HG03457 (cell line): ENCODE measurements at regions not wholly inside any gene's neighbourhood (a gene's known extent, or its start where the extent isn't known, plus 50 kb on each side); places are given as distances from the start of the nearest gene placed in this dataset.
"Not testable (repeated sequence)": the region's sequence is repeated elsewhere in the genome, so short reads cannot be mapped to it uniquely, and the experiment has no call there.

Source experiments
- ATAC-seq: cut with Tn5 transposase; IDR thresholded peaks from one replicate; pipeline ENCODE4 v1.9.1; 2021; ENCODE audit warnings: moderate number of reproducible peaks; ENCODE audit not compliant: unreplicated experiment

- no peak for ATAC-seq
Measured at GRCh38 chr6:115814907-115815306, 245.8 kb downstream of the FRK start.

- ATAC-seq, result no peak
Measured at GRCh38 chr6:115811541-115811940, 249.2 kb downstream of the FRK start.

GRCh38 chr6:115798229-115798628 lies 262.5 kb downstream of the FRK start:
- no peak for ATAC-seq

- ATAC-seq, result no peak
Measured at GRCh38 chr6:115796829-115797228, 263.9 kb downstream of the FRK start.

GRCh38 chr6:115796061-115796460 lies 264.6 kb downstream of the FRK start:
- ATAC-seq, result no peak

GRCh38 chr6:115783402-115784061 lies 277.2 kb downstream of the FRK start:
- no peak for ATAC-seq

GRCh38 chr6:115782612-115783011 lies 278.1 kb downstream of the FRK start:
- no peak for ATAC-seq

- no peak for ATAC-seq
Measured at GRCh38 chr6:115773741-115774140, 286.9 kb downstream of the FRK start.

- ATAC-seq, result no peak
Measured at GRCh38 chr6:115770851-115771250, 289.8 kb downstream of the FRK start.

- ATAC-seq, result no peak
Measured at GRCh38 chr6:115768500-115768899, 292.2 kb downstream of the FRK start.

- no peak for ATAC-seq
Measured at GRCh38 chr6:115767931-115768330, 292.8 kb downstream of the FRK start.

GRCh38 chr6:115766745-115767462 lies 293.8 kb downstream of the FRK start:
- no peak for ATAC-seq

GRCh38 chr6:115765966-115766365 lies 294.7 kb downstream of the FRK start:
- no peak for ATAC-seq

GRCh38 chr6:115759051-115759450 lies 301.6 kb downstream of the FRK start:
- ATAC-seq, result no peak

GRCh38 chr6:115753446-115753845 lies 307.2 kb downstream of the FRK start:
- ATAC-seq, result no peak

- ATAC-seq, result no peak
Measured at GRCh38 chr6:115750946-115751345, 309.7 kb downstream of the FRK start.

- no peak for ATAC-seq
Measured at GRCh38 chr6:115750292-115750691, 310.4 kb downstream of the FRK start.

- ATAC-seq, result no peak
Measured at GRCh38 chr6:115747719-115748118, 313.0 kb downstream of the FRK start.

GRCh38 chr6:115746583-115746982 lies 314.1 kb downstream of the FRK start:
- ATAC-seq, result not testable (repeated sequence)

GRCh38 chr6:115740907-115741306 lies 319.8 kb downstream of the FRK start:
- no peak for ATAC-seq

- ATAC-seq, result no peak
Measured at GRCh38 chr6:115735610-115736009, 325.1 kb downstream of the FRK start.

GRCh38 chr6:115733426-115733825 lies 327.3 kb downstream of the FRK start:
- ATAC-seq, result no peak

GRCh38 chr6:115729036-115729435 lies 331.7 kb downstream of the FRK start:
- no peak for ATAC-seq
